ENCODE measurements at regions not wholly inside any gene's neighbourhood (a gene's known extent, or its start where the extent isn't known, plus 50 kb on each side); places are given as distances from the start of the nearest gene placed in this dataset.

DNA sequence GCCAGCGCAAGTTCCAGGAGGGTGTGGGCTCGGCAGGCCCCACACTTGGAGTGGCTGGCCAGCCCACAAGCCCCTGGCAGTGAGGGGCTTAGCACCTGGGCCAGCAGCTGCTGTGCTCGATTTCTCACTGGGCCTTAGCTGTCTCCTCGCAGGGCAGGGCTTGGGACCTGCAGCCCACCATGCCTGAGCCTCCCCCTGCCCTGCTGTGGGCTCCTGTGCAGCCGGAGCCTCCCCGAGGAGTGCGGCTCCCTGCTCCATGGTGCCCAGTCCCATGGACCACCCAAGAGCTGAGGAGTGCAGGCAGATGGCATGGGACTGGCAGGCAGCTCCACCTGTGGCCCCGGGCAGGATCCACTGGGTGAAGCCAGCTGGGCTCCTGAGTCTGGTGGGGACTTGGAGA, 139.2 kb upstream of the CXCL13 start:
- Histone ChIP-seq H3K27ac (replicated peaks) (no peak overlapping the region), H3K27me3 (ENCODE audit: insufficient read depth, poor library complexity, severe bottlenecking) (no peaks in the 10 kb centered on the region), H3K4me3 (replicated peaks; ENCODE audit: insufficient read depth, low read length) (no peak overlapping the region)
- no peak for DNase-seq (ENCODE audit: low read depth in 1 of 2, low spot score in 1 of 2)
- no peak for TF ChIP-seq POLR2AphosphoS5 (IDR thresholded peaks at IDR 0.05; ENCODE audit: low read depth)
- TF ChIP-seq, protein P1, sequence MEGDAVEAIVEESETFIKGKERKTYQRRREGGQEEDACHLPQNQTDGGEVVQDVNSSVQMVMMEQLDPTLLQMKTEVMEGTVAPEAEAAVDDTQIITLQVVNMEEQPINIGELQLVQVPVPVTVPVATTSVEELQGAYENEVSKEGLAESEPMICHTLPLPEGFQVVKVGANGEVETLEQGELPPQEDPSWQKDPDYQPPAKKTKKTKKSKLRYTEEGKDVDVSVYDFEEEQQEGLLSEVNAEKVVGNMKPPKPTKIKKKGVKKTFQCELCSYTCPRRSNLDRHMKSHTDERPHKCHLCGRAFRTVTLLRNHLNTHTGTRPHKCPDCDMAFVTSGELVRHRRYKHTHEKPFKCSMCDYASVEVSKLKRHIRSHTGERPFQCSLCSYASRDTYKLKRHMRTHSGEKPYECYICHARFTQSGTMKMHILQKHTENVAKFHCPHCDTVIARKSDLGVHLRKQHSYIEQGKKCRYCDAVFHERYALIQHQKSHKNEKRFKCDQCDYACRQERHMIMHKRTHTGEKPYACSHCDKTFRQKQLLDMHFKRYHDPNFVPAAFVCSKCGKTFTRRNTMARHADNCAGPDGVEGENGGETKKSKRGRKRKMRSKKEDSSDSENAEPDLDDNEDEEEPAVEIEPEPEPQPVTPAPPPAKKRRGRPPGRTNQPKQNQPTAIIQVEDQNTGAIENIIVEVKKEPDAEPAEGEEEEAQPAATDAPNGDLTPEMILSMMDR (IDR thresholded peaks at IDR 0.05; ENCODE audit: insufficient read depth, low read length), result no peak
- TF ChIP-seq, protein P2, sequence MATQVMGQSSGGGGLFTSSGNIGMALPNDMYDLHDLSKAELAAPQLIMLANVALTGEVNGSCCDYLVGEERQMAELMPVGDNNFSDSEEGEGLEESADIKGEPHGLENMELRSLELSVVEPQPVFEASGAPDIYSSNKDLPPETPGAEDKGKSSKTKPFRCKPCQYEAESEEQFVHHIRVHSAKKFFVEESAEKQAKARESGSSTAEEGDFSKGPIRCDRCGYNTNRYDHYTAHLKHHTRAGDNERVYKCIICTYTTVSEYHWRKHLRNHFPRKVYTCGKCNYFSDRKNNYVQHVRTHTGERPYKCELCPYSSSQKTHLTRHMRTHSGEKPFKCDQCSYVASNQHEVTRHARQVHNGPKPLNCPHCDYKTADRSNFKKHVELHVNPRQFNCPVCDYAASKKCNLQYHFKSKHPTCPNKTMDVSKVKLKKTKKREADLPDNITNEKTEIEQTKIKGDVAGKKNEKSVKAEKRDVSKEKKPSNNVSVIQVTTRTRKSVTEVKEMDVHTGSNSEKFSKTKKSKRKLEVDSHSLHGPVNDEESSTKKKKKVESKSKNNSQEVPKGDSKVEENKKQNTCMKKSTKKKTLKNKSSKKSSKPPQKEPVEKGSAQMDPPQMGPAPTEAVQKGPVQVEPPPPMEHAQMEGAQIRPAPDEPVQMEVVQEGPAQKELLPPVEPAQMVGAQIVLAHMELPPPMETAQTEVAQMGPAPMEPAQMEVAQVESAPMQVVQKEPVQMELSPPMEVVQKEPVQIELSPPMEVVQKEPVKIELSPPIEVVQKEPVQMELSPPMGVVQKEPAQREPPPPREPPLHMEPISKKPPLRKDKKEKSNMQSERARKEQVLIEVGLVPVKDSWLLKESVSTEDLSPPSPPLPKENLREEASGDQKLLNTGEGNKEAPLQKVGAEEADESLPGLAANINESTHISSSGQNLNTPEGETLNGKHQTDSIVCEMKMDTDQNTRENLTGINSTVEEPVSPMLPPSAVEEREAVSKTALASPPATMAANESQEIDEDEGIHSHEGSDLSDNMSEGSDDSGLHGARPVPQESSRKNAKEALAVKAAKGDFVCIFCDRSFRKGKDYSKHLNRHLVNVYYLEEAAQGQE (IDR thresholded peaks at IDR 0.05; ENCODE audit: insufficient replicate concordance, low read depth), result no peak
- no peak for TF ChIP-seq GABPA (IDR thresholded peaks at IDR 0.05; ENCODE audit: low read depth)
- no peak for TF ChIP-seq SPI1 (IDR thresholded peaks at IDR 0.05; ENCODE audit: borderline replicate concordance, low read depth)

DNA sequence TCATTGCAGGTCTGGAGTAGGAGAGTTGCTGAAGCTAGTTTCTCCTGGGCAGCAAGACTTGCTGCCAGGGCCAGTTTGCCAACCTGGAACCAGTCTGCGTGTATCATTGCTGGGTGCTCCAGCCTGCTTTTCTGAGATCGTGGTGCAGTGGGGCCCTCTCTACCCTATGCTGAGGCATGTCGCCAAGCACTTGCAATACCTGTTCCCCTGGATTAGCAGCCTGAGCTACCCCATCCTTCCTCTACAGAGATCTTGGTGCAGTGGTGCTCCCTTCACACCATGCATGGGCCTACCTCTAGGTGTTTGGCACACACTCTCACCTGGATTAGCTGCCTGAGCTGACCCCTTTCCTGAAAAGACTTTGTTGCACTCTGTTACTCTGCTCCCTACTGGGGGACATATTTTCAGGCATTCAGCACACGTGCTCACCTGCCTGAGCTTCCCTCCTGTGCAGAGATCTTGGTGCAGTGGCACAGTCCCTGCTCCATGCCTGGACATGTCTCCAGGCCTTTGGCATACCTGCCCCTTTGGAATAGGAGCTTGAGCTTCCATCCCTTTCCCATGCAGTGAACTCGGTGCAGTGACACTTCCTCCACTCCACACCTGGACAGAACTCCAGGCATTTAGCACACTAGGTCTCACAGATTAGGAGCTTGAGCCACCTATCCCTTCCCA, 133.7 kb upstream of the CXCL13 start:
- Histone ChIP-seq H3K27ac (replicated peaks) (no peak overlapping the region), H3K27me3 (ENCODE audit: insufficient read depth, poor library complexity, severe bottlenecking) (peaks cover 5% of the 10 kb centered on the region), H3K4me3 (replicated peaks; ENCODE audit: insufficient read depth, low read length) (no peak overlapping the region)
- TF ChIP-seq, protein P1 (IDR thresholded peaks at IDR 0.05; ENCODE audit: insufficient read depth, low read length), result no peak
- no peak for TF ChIP-seq GABPA (IDR thresholded peaks at IDR 0.05; ENCODE audit: low read depth)
- no peak for TF ChIP-seq SPI1 (IDR thresholded peaks at IDR 0.05; ENCODE audit: borderline replicate concordance, low read depth)
- TF ChIP-seq, protein P2 (IDR thresholded peaks at IDR 0.05; ENCODE audit: insufficient replicate concordance, low read depth), result no peak
- no peak for TF ChIP-seq POLR2AphosphoS5 (IDR thresholded peaks at IDR 0.05; ENCODE audit: low read depth)
- DNase-seq (ENCODE audit: low read depth in 1 of 2, low spot score in 1 of 2), result no peak

DNA sequence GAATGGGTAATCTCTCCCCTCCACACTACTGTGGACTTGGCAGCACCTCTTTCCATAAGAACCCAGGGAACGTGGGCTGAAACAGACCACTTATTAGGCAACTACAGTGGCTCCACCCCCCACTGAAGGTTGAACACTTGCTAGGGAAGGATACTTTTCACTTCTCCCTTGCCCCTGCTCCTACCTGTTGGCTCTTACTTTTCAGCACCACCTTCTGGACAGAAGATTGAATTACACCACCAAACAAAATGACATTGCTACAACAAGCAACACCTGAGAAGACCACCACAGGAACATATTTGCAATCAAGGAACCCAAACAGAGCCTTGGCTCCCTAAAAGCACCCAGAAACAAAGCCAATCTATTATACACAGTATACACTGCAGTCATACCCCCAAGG, 132.1 kb upstream of the CXCL13 start:
- no peak overlapping the region for H3K27ac ChIP-seq (replicated peaks)

More for the DNA sequence above, 132.1 kb upstream of the CXCL13 start:
- peaks cover 5% of the 10 kb centered on the region for H3K27me3 ChIP-seq (ENCODE audit: insufficient read depth, poor library complexity, severe bottlenecking)
- H3K4me3 ChIP-seq (replicated peaks; ENCODE audit: insufficient read depth, low read length), result no peak overlapping the region
- DNase-seq (ENCODE audit: low read depth in 1 of 2, low spot score in 1 of 2), result no peak
- TF ChIP-seq, protein P1 (IDR thresholded peaks at IDR 0.05; ENCODE audit: insufficient read depth, low read length), result no peak
- TF ChIP-seq GABPA (IDR thresholded peaks at IDR 0.05; ENCODE audit: low read depth), result no peak
- TF ChIP-seq POLR2AphosphoS5 (IDR thresholded peaks at IDR 0.05; ENCODE audit: low read depth), result no peak
- TF ChIP-seq SPI1 (IDR thresholded peaks at IDR 0.05; ENCODE audit: borderline replicate concordance, low read depth), result no peak
- TF ChIP-seq, protein P2 (IDR thresholded peaks at IDR 0.05; ENCODE audit: insufficient replicate concordance, low read depth), result no peak
